ENCODE measurements at regions not wholly inside any gene's neighbourhood (a gene's known extent, or its start where the extent isn't known, plus 50 kb on each side); places are given as distances from the start of the nearest gene placed in this dataset.
"Not testable (repeated sequence)": the region's sequence is repeated elsewhere in the genome, so short reads cannot be mapped to it uniquely, and the experiment has no call there.

DNA sequence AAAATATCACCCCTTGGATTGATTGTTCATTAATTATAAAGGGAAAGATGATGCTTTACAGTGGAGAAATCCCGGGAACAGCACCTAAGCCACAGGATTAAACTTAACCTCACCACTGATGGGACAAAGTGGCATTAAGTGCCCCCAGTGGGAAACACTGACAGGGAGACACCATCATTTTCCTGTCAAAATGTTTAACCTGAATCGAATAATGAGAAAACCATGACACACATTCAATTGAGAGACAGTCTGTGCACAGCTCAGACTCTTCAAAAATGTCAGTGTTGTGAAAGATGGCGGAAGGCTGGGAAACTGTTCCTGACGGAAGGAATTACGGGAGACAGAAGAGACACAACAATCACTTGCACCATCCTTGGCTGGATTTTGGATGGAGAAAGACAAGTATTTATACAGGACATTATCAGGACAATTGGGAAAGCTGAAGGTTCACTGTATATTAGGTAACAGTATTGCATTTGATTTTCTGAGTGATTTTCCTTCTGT lies 111.8 kb upstream of the ASB18 start:
- DNase-seq (ENCODE audit: low spot score) = no peak

DNA sequence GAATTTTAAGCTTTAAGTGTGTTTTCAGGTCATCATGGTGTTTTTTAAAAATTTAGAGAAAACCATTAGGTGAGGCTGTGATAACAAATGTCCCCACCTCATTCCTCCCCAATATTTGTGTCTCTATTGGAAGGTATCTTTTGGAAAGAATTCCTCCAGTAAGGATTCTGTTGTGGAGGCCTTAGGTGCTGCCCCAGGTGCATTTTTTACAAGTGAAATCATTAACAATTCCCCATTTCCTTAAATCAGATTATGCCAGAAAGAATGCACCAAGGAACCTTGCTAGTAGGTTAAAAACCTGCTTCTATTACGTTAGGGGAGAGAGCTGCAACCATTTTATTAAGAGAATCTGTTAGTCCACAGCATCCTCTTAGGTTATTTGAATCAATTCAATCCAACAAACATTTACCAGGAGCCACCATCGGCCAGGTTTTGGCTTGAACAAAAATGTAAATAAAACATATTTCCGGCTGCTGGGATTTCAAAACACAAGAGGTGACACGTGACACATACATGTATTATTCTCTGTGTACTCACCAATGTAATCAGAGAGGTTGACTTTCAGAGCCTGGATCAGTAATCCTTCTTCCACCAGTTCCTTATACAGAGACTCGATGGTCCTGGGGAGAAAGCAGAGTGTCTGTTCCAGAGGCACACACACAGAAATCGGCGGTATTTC lies 112.5 kb upstream of the ASB18 start:
- peak; percentile 17 for DNase-seq (ENCODE audit: low spot score)

DNA sequence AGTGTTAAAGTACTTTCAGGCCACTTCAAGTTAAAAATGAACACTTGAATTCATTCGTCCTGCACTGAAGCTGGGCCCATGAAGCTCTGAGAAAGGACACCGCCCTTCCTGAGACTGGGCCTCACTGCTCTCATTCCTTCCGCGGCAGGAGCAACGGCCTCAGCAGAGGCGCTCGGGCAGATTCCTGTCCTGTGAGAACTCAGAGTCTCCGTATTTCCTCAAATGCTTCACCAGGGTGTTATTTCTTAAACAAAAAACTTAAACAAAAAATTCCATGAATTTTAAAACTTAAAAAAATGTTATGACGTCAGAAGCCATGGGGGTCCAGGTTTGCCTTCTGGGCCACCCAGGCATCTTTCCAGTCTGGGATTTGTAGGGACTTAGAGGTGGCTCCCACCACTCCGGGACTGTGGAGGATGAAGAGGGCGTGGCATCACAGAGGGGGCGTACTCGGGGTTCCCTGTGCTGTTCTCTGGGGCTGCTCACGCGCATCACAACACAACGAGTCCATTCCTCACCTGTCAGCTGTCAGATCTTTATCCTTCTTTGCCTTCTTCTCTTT lies 115.9 kb upstream of the ASB18 start:
- DNase-seq (ENCODE audit: low spot score) = no peak

DNA sequence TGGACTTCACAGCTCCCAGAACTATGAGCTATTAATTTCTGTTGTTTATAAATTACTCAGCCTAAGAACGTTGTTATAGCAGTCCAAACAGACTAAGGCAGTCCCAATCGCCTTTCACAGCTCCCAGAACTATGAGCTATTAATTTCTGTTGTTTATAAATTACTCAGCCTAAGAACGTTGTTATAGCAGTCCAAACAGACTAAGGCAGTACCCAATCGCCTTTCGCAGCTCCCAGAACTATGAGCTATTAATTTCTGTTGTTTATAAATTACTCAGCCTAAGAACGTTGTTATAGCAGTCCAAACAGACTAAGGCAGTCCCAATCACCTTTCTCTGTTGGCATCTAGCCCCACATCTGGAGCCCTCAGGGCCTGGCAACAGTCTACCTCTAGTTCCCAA lies 117.0 kb upstream of the ASB18 start:
- DNase-seq (ENCODE audit: low spot score) = not testable (repeated sequence)

DNA sequence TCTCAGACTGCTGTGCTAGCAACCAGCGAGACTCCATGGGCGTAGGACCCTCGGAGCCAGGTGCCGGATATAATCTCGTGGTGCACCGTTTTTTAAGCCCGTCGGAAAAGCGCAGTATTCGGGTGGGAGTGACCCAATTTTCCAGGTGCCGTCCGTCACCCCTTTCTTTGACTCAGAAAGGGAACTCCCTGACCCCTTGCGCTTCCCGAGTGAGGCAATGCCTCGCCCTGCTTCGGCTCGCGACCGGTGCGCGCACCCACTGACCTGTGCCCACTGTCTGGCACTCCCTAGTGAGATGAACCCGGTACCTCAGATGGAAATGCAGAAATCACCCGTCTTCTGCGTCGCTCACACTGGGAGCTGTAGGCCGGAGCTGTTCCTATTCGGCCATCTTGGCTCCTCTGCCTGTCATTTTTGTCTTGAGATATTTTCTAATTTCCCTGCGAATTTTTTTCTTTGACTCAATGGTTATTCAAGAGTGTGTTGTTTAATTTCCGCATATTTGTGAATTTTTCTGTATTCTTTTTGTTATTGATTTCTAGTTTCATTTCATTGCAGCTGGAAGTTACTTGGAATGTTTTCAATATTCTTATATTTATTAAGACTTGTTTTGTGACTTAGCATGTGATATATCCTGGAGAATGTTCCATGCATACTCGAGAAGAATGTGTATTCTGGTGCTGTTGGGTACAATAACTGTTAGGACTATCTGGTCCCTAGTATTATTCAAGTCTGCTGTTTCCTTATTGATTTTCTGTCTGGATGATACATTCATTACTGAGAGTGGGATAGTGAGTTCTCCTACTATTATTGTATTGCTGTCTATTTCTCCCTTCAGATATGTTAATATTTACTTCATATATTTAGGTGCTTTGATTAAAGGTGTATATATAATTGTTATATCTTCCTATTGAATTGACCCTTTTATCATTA lies 125.3 kb upstream of the ASB18 start:
- DNase-seq (ENCODE audit: low spot score) = not testable (repeated sequence)

DNA sequence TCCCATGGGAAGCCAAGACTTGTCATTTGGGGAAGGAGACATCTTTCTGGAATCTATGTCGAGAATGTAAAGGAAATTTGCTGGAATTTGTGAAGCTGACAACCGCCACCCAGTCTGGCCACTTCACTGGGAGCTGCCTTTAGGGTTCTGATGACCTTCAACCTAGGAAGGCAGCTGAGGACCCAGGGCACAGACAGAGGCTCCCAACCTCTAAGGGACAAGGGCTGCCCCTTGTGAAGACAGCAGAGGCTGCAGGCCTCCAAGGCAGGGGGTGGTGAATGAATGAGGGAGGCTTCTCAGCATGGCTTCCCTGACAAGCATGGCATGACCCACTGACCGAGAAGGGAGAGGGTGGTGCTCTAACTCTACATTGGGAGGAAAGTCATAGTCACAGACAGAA lies 128.9 kb upstream of the ASB18 start:
- DNase-seq (ENCODE audit: low spot score) = no peak

DNA sequence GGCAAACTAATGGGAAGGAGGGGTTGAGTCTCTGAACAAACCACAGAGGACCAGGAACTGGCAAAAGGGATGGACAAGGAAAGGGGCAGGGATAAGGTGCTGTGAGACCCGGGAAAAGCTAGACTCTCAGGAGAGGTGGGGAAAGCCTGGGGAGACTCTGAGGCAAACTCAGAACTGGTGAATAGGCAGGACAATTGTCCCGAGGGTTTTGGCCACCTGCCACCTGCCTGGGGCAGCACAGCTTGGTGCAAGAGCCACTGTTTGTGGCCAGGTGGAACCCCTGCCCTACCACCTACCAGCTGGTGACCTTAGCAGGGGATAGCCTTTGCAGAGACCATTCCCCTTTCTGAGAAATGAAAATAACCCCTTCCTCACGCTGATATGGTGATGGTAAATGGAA lies 129.4 kb upstream of the ASB18 start:
- DNase-seq (ENCODE audit: low spot score) = no peak

DNA sequence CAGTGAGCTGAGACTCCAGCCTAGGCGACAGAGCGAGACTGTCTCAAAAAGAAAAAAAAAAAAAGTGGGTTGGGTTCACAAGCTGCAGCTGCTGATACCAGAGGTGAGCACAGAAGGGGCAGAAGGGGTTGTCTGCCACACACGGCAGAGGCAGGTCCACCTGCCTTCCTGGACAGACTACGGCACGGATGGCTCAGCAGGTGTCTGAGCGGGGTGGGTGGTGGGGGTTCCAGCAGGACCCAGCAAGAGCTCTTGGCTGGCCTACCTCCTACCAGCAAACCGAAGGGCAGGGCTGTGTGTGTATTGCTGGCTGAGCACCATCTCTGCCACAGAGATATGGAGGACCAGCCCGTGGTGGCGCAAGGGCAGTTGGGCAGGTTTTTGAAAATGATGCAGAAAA lies 130.4 kb upstream of the ASB18 start:
- DNase-seq (ENCODE audit: low spot score) = no peak

DNA sequence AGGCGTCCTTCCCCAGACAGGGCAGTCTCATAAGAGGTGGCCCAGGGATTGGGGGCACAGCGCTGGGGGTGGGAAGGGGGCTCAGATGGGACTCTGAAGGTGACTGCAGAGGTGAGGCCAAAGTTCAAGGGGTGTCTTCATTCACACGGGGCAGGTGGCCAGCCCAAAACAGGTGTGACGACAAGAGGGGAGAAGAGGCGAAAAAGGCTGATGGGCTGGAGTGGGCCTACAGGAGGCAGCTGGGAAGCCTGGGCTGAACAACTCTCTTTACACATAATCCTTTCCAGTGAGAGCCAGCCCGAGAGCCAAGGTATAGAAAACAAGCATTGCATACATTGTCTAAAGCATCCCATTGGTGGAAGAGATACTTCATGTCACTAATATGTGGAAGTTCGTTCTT lies 130.9 kb upstream of the ASB18 start:
- DNase-seq (ENCODE audit: low spot score) = no peak

DNA sequence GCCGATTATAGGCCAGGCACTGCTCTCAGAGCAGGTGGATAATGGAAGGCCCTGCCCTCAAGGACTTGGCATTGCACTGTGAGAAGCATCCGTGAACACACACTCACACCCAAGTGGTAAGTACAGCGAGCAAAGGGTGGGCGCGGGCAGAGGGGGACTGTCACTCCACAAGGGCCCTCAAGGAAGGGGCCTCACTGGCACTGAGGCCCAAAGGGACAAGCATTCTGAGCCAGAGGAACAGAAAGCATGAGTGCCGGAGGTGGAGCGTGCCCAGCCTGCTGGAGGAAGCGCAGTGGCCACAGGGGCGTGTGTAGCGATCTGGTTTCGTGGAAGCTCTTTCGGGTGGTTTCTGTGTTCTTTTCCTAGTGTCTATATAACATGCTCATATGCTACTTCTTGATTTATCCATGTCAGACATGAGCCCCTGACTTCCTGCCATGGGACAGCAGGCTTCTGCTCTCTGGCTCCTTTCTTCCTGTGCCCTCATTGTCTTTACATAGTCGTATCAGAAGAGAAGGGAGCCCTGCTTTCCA lies 132.7 kb upstream of the ASB18 start:
- no peak for DNase-seq (ENCODE audit: low spot score)

DNA sequence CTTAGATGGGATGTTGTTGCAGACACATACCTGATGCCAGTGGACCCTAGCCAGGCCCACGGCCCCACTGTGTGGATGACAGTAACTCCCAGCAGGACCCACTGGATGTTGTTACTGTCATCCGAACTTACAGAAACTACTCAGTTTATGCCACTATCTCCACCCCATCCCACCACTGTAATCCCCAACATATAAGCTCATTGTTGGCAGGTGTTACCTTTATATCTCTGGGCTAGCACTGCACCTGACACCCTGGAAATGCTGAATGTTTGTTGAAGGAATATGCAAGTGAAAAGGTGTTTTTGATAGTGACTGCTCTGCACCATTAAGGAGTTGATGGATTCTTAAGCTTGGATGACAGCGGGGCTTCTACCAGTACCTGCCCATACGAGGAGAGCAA lies 133.5 kb upstream of the ASB18 start:
- DNase-seq (ENCODE audit: low spot score) = no peak

DNA sequence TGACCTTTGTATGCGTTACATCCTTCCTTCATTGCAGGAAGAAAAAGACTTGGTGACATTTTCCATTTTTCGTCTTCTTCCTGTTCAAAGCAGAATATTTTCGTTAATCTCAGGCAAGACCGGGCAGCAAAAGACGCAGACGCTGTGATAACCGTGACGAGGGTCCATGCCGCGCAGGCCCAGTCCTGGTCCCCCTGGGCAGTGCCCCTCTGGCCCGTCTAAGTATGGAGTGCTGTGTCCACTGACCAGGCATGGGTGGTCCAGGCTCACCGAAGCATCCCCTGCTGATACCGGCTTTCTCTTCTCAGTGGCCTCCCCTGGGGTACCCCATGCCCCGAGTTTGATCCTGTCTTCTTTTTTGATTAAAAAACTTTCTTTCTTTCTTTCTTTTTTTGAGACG lies 135.2 kb upstream of the ASB18 start:
- DNase-seq (ENCODE audit: low spot score) = no peak

DNA sequence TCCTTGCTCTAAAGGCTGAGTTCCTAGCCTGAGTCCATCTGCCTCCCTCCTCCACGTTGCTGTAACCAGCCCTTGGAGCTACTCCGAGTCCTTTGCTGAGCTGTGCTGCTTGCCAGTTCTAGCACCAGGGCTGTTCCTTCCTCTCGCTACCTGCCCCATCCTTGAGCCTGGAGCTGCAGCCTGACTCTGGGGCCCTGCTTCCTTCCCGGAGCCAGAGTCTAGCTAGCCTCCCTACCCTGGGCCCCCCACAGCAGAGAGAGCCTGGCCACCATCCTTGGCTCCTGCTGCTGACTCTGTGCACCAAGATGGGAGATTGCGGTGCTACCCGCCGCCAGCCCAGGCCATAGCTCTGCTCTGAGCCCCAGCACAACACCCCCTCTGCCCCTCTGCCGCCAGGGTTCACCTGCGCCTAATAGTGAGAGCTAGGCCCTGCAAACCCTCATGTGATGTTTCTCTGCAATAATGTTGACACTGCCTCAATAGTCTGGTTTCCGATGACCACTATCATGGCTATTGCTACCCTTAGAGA lies 135.9 kb upstream of the ASB18 start:
- DNase-seq (ENCODE audit: low spot score) = no peak

DNA sequence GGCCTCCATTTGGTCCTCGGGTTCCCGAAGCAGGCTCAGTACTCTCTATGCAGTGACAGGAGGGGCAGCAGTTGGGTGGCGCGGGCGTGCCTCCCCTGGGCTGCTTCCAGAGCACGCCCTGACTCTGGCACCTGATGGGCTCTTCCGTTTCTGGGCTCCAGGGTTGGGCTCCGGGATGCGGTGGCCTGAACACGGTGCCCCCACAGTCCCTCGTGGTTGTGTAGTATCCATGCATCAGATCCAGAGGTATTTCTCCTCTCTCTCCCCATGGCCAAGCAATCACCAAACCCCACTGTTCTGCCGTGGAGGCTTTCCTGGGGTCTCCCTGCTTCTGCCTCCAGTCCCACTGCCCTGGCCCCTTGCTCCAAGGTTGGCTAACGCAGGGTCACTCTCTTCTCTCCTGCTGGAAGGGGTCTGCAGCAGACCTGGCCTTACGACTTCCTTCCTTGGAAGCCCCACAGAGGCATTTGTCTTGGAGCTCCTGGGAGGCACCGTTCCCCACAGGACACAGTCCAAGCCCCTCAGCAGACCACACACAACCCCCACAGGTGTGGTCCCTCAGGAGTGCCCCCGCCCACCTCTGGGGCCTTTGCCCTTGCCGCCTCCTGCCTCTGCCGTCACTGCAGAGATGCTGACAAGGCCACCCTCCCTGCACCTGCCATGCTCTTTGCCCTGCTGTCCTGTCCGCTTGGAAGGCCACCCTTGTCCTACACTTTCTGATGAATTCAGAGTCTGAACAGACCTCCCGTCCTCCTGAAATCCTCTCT lies 136.6 kb upstream of the ASB18 start:
- DNase-seq (ENCODE audit: low spot score) = no peak

DNA sequence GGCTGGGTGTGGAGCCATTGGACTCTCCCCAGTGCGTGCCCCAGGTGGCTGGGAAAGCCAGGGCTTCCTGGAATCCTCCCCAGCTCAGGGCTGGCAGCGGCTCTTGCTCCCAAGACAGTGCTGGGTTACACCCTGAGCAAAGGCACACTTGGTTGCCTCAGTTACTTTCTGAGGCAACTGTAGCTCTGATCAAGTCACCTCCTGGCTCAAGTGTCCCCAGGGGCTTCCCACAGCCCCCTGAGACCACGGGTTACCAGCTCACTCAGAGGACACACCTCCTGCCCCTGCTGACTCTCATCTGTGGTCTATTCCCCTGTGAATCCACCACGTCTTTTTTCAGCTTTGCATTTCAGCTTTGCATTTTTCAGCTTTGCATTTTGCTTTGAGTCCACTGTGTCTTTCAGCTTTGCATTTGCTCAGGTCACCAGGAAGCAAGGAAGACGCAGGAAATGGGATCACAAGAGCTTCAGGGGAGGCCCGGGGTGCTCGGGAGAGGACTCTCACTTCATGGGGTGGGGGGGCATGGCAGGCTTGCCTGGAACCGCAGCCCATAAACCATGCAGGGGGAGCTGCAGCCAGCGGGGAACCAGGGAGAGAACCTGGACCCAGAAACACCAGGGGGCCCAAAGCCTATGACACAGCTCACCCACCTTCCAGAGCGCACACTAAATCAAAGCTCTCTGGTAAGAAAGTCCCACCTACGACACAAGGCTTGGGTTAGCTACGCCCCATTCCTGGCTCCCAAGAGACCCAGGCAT lies 138.0 kb upstream of the ASB18 start:
- no peak for DNase-seq (ENCODE audit: low spot score)

DNA sequence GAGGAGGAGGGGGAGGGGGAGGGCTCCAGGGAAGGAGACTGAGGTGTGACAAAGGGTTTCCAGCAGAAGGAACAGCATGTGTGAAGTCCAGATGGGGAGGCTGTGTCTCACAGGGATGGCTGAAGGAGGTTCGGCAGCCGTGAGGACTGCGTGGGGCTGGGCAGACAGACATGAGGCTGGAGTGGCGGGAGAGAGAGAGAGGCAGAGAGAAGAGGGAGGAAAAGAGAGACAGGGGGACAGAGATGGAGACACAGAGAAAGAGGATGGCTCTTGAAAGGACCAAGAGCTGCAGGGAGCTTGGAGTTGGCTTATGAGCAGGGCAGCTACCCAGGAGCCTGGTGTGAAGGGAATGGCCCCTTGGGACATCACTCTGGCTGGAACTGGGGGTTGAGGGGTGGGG lies 138.9 kb upstream of the ASB18 start:
- DNase-seq (ENCODE audit: low spot score) = no peak

DNA sequence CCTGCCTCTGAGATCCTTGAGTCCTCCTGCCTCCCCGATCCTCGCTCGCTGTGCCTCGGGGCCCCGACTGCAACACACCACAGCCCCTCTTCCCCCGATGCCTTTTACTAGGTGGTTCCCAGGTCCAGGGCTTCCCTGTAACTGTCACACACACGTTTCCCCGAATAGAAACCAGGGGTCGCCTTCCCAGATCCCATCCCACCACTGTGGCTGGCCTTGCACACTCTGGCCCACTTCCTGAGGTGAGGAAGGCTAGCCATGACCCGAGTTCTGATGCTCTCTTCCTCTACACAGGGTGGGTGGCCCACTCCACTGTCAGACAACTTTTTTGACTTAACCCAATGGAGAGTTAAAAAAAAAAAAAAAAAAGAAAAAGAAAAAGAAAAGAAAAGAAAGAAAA lies 139.6 kb upstream of the ASB18 start:
- DNase-seq (ENCODE audit: low spot score) = no peak

DNA sequence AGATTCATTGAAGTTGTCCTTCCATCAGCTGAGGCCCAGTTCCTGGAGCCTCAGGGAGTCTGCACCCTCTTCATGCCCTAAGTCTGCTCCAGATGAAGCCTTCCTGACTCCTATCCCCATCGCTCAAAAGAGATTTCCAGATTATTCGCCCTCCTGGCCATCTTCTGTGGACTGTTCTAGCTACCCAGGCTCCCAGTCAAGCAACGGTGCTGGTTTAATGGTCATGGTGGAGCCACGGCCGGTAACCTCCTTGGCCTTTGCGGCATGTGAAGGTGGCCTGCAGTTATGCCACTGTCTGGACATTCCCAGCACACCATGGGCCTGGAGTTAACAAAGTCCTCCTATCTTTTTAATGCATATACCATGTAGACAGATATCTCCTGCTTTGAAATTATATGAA lies 140.1 kb upstream of the ASB18 start:
- DNase-seq (ENCODE audit: low spot score) = no peak

DNA sequence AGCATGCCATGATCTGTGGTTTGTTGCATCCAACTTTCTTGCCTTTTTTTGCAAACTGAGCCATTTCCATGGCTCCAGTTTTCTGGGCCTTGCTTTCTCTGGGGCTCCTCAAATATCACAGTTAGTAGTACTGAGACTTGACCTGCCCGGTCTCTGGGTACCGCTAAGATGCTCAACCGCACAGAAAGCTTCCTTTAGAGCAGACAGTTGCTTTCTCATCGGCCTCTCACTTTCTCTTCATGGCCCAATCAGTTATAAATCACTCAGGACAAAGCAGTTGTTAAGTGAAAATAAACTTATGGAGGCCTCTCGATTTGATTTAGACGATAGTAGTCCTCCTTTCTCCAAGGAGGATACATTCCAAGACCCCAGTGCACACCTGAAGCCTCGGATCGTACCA lies 141.2 kb upstream of the ASB18 start:
- DNase-seq (ENCODE audit: low spot score) = no peak

DNA sequence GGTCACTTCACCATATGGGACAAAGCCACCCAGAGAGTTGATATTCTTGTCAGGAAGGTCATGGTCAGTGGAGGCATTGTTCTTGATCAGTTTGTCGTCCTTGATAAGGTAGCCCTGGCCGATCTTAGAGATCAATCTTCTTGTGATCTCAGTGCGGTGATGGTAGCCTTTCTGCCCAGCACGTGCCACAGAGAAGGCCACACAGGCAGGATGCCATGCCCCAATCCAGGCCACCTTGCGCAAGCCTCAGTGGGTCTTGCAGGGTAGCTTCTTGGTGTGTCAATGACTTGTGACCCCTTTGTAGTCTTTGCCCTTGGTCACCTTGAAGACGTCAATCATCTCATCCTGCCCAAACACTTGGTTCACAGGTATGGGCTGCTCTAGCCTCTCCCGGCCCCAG lies 143.9 kb upstream of the ASB18 start:
- DNase-seq (ENCODE audit: low spot score) = no peak

DNA sequence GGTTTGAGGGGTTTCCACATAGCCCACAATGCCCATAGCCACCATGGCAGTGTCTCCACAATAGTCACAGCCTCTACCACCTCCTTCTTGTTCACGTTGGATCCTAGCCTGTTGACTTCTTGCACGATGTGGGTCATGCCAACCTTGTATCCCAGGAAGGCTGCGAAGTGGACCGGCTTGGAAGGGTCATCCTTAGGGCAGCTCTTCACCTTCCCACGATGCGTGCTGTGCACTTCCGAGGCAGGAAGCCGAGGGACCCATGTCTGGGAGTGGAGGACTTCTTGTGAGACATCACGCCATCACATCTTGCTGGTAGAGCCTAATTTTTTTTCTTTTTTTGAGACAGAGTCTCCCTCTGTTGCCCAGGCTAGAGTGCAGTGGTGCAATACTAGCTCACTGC lies 144.6 kb upstream of the ASB18 start:
- no peak for DNase-seq (ENCODE audit: low spot score)
